Liver (tissue), 3 donors: ENCODE measurements at regions not wholly inside any gene's neighbourhood (a gene's known extent, or its start where the extent isn't known, plus 50 kb on each side); places are given as distances from the start of the nearest gene placed in this dataset.

Source experiments
- GABPA ChIP-seq, 2 donors: IDR thresholded peaks in 1 of 2; conservative IDR thresholded peaks in 1 of 2; 2 replicates each; pipeline ENCODE4 v1.6.1; 2016; ENCODE audit warnings: antibody characterized with exemption in 2 of 2, mild to moderate bottlenecking in 1 of 2, moderate library complexity in 1 of 2
- JUND ChIP-seq, 2 donors: IDR thresholded peaks; 2 replicates each; pipeline ENCODE4 v1.6.1; 2016; ENCODE audit warnings: antibody characterized with exemption in 2 of 2
- RAD21 ChIP-seq, 2 donors: IDR thresholded peaks; 2 replicates each; pipeline ENCODE4 v1.6.1; 2016; ENCODE audit warnings: antibody characterized with exemption in 2 of 2, mild to moderate bottlenecking in 2 of 2
- TAF1 ChIP-seq: conservative IDR thresholded peaks from 2 replicates; pipeline ENCODE4 v1.6.1; 2016; ENCODE audit warnings: antibody characterized with exemption, mild to moderate bottlenecking
- TF ChIP-seq, protein P1 (sequence below): fragments of 150-350 bp; IDR thresholded peaks from 2 replicates; pipeline ENCODE4 v1.5.1; 2017; ENCODE audit warnings: improper control_type of control experiment, low read depth, low read length; ENCODE audit not compliant: missing input control
- TF ChIP-seq, protein P2 (sequence below): IDR thresholded peaks from 2 replicates; pipeline ENCODE4 v1.6.1; 2016; ENCODE audit warnings: antibody characterized with exemption
- TF ChIP-seq, protein P3 (sequence below): IDR thresholded peaks from 2 replicates; pipeline ENCODE4 v1.6.1; 2016; ENCODE audit warnings: antibody characterized with exemption, mild to moderate bottlenecking
- TF ChIP-seq, protein P4 (sequence below): IDR thresholded peaks from 2 replicates; pipeline ENCODE4 v1.6.1; 2016; ENCODE audit warnings: antibody characterized with exemption
- donor health status: healthy.
- donor health status: healthy.

DNA sequence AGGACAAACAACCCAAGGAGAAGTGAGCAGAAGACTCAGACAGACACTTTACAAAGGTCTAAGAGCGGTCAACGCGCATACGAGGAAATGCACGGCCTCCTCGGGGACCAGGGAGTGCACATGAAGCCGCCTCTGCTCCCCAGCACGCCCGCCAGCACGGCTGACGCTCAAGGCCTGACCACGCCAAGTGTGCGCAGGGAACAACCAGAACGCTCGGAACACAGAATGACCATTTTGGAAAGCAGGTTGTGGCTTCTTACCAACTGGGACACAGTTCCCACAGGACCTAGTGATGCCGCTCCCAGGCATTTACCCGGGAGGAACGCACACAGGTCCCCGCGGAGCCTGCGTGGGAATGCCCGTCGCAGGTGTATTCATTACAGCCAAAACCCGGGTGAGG, 191.5 kb upstream of the PPP1R26 start:
- TF ChIP-seq, protein P1, sequence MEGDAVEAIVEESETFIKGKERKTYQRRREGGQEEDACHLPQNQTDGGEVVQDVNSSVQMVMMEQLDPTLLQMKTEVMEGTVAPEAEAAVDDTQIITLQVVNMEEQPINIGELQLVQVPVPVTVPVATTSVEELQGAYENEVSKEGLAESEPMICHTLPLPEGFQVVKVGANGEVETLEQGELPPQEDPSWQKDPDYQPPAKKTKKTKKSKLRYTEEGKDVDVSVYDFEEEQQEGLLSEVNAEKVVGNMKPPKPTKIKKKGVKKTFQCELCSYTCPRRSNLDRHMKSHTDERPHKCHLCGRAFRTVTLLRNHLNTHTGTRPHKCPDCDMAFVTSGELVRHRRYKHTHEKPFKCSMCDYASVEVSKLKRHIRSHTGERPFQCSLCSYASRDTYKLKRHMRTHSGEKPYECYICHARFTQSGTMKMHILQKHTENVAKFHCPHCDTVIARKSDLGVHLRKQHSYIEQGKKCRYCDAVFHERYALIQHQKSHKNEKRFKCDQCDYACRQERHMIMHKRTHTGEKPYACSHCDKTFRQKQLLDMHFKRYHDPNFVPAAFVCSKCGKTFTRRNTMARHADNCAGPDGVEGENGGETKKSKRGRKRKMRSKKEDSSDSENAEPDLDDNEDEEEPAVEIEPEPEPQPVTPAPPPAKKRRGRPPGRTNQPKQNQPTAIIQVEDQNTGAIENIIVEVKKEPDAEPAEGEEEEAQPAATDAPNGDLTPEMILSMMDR = no peak
- TF ChIP-seq JUND (IDR thresholded peaks at IDR 0.05) (no peak), RAD21 (IDR thresholded peaks at IDR 0.05) (no peak), TAF1 (no peak), GABPA (IDR thresholded peaks at IDR 0.05 in 1 of 2, conservative IDR thresholded peaks at IDR 0.05 in 1 of 2) (no peak)
- TF ChIP-seq, protein P2, sequence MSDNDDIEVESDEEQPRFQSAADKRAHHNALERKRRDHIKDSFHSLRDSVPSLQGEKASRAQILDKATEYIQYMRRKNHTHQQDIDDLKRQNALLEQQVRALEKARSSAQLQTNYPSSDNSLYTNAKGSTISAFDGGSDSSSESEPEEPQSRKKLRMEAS = no peak
- TF ChIP-seq, protein P3, sequence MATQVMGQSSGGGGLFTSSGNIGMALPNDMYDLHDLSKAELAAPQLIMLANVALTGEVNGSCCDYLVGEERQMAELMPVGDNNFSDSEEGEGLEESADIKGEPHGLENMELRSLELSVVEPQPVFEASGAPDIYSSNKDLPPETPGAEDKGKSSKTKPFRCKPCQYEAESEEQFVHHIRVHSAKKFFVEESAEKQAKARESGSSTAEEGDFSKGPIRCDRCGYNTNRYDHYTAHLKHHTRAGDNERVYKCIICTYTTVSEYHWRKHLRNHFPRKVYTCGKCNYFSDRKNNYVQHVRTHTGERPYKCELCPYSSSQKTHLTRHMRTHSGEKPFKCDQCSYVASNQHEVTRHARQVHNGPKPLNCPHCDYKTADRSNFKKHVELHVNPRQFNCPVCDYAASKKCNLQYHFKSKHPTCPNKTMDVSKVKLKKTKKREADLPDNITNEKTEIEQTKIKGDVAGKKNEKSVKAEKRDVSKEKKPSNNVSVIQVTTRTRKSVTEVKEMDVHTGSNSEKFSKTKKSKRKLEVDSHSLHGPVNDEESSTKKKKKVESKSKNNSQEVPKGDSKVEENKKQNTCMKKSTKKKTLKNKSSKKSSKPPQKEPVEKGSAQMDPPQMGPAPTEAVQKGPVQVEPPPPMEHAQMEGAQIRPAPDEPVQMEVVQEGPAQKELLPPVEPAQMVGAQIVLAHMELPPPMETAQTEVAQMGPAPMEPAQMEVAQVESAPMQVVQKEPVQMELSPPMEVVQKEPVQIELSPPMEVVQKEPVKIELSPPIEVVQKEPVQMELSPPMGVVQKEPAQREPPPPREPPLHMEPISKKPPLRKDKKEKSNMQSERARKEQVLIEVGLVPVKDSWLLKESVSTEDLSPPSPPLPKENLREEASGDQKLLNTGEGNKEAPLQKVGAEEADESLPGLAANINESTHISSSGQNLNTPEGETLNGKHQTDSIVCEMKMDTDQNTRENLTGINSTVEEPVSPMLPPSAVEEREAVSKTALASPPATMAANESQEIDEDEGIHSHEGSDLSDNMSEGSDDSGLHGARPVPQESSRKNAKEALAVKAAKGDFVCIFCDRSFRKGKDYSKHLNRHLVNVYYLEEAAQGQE = no peak
- TF ChIP-seq, protein P4, sequence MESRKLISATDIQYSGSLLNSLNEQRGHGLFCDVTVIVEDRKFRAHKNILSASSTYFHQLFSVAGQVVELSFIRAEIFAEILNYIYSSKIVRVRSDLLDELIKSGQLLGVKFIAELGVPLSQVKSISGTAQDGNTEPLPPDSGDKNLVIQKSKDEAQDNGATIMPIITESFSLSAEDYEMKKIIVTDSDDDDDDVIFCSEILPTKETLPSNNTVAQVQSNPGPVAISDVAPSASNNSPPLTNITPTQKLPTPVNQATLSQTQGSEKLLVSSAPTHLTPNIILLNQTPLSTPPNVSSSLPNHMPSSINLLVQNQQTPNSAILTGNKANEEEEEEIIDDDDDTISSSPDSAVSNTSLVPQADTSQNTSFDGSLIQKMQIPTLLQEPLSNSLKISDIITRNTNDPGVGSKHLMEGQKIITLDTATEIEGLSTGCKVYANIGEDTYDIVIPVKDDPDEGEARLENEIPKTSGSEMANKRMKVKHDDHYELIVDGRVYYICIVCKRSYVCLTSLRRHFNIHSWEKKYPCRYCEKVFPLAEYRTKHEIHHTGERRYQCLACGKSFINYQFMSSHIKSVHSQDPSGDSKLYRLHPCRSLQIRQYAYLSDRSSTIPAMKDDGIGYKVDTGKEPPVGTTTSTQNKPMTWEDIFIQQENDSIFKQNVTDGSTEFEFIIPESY = no peak
